ENCODE measurements at regions not wholly inside any gene's neighbourhood (a gene's known extent, or its start where the extent isn't known, plus 50 kb on each side); places are given as distances from the start of the nearest gene placed in this dataset.
A peak's percentile ranks its signal among the peaks of the same experiment; 100 is the strongest.

GRCh38 chr20:7682916-7683315 is 257.3 kb downstream of the HAO1 start:
- no peak overlapping the region for H3K4me3 ChIP-seq (ENCODE audit: low read depth, low read length)
- DNase-seq (ENCODE audit: low read depth), result no peak
- TF ChIP-seq CTCF (IDR thresholded peaks at IDR 0.05; ENCODE audit: insufficient read depth, low read depth, low read length), result no peak

GRCh38 chr20:7687065-7687464 is 253.2 kb downstream of the HAO1 start:
- no peak for DNase-seq (ENCODE audit: low read depth)
- no peak for TF ChIP-seq CTCF (IDR thresholded peaks at IDR 0.05; ENCODE audit: insufficient read depth, low read depth, low read length)
- no peak overlapping the region for H3K4me3 ChIP-seq (ENCODE audit: low read depth, low read length)

DNA sequence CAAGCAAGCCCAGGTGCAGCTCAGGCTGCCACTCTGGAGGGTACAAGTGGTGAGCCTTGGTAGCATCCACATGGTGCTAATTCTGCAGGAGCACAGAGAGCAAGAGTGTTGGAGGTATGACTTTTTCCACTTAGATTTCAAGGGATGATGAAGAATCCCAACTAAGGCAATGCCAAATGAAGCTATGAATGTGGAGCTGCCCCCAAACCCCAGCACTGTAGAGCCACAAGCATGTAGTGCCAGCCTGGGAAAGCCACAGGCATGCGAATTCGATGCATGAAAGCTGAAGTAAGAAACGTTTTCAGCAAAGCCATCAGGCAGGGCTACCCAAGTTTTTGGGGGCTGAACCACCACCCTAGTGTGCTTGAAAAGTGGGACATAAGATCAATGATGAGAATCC is 251.1 kb downstream of the HAO1 start:
- no peak for DNase-seq (ENCODE audit: low read depth)
- no peak overlapping the region for H3K4me3 ChIP-seq (ENCODE audit: low read depth, low read length)
- TF ChIP-seq CTCF (IDR thresholded peaks at IDR 0.05; ENCODE audit: insufficient read depth, low read depth, low read length), result no peak

DNA sequence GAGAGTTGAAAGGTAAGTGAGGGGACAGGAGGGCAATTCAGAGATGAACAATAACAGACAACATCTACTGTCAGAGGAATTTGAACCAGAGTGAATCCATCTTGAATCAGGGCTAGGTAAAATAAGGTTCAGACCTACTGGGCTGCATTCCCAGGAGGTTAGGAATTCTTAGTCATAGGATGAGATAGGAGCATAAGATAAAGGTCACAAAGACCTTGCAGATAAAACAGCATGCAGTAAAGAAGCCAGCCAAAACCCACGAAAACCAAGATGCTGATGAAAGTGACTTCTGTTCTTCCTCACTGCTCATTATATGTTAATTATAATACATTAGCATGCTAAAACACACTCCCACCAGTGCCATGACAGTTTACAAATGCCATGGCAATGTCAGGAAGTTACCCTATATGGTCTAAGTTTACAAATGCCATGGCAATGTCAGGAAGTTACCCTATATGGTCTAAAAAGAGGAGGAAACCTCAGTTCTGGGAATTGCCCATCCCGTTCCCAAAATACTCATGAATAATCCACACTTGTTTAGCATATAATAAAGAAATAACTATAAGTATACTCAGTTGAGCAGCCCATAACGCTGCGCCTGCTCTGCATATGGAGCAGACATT is 248.5 kb downstream of the HAO1 start:
- TF ChIP-seq CTCF (IDR thresholded peaks at IDR 0.05; ENCODE audit: insufficient read depth, low read depth, low read length), result no peak
- no peak overlapping the region for H3K4me3 ChIP-seq (ENCODE audit: low read depth, low read length)
- no peak for DNase-seq (ENCODE audit: low read depth)

- no peak overlapping the region for H3K4me3 ChIP-seq (ENCODE audit: low read depth, low read length)
- no peak for TF ChIP-seq CTCF (IDR thresholded peaks at IDR 0.05; ENCODE audit: insufficient read depth, low read depth, low read length)
- DNase-seq (ENCODE audit: low read depth), result peak; percentile 35
Observed at GRCh38 chr20:7692478-7692877, 247.8 kb downstream of the HAO1 start.

- no peak overlapping the region for H3K4me3 ChIP-seq (ENCODE audit: low read depth, low read length)
- TF ChIP-seq CTCF (IDR thresholded peaks at IDR 0.05; ENCODE audit: insufficient read depth, low read depth, low read length), result no peak
- DNase-seq (ENCODE audit: low read depth), result no peak
Observed at GRCh38 chr20:7693761-7694160, 246.5 kb downstream of the HAO1 start.

DNA sequence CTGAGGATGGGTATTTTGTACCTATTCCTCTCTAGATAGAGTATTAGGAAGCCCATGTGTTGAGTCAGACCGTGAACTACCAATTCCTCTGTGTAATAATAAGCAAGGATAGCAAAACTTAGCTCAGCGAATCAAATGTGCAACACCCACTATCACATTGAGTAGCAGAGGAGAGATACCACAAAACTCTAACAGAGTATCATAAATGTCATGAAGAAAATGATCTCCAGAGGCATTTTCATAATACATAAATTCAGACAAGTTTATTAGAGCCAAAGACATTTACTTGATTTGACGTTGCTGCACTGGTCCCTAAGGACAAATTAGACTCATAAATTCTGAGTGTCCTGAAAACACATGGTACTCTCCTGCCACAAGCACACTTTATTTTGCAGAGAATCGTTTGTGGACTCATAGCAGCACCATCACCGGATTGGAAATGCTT is 245.2 kb downstream of the HAO1 start:
- DNase-seq (ENCODE audit: low read depth), result peak; percentile 77
- no peak overlapping the region for H3K4me3 ChIP-seq (ENCODE audit: low read depth, low read length)
- no peak for TF ChIP-seq CTCF (IDR thresholded peaks at IDR 0.05; ENCODE audit: insufficient read depth, low read depth, low read length)
